SK-N-SH (cell line): ENCODE measurements at regions not wholly inside any gene's neighbourhood (a gene's known extent, or its start where the extent isn't known, plus 50 kb on each side); places are given as distances from the start of the nearest gene placed in this dataset.

Experiments
- EZH2phosphoT487 ChIP-seq: fragments of 200-600 bp; sonication (generic); IDR thresholded peaks from 2 replicates; pipeline ENCODE4 v1.6.1; 2017; ENCODE audit warnings: low read depth, mixed run types, mild to moderate bottlenecking, antibody characterized with exemption, moderate library complexity, borderline replicate concordance
- TF ChIP-seq, protein P1 (sequence below): fragments of 200-600 bp; sonication (generic); IDR thresholded peaks from 2 replicates; pipeline ENCODE4 v1.6.1; 2017; ENCODE audit warnings: antibody characterized with exemption, mild to moderate bottlenecking, moderate library complexity
- TF ChIP-seq, protein P2 (sequence below): IDR thresholded peaks from 2 replicates; pipeline ENCODE4 v1.4.0; 2012; ENCODE audit warnings: low read depth, borderline replicate concordance

DNA sequence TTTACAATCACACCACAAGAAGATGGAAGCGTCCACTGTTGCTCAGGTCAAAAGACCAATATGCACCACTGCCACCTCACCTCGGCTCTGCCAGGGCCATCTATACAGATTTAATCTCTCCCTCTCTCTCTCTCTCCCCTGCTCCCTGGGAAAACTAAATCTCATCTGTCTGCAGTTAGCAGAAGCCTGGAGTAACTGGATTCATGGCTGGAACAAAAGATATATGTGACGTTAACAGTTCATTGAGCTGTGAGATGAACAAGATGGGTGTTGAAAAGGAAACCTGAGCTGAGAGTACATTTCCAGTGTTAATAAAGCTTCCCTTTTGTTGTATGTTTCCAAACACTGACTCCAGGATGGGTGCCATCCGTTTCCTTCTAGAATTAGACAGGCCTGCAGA, 369.7 kb downstream of the CDK5RAP2 start:
- TF ChIP-seq, protein P1, sequence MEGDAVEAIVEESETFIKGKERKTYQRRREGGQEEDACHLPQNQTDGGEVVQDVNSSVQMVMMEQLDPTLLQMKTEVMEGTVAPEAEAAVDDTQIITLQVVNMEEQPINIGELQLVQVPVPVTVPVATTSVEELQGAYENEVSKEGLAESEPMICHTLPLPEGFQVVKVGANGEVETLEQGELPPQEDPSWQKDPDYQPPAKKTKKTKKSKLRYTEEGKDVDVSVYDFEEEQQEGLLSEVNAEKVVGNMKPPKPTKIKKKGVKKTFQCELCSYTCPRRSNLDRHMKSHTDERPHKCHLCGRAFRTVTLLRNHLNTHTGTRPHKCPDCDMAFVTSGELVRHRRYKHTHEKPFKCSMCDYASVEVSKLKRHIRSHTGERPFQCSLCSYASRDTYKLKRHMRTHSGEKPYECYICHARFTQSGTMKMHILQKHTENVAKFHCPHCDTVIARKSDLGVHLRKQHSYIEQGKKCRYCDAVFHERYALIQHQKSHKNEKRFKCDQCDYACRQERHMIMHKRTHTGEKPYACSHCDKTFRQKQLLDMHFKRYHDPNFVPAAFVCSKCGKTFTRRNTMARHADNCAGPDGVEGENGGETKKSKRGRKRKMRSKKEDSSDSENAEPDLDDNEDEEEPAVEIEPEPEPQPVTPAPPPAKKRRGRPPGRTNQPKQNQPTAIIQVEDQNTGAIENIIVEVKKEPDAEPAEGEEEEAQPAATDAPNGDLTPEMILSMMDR: no peak
- TF ChIP-seq, protein P2, sequence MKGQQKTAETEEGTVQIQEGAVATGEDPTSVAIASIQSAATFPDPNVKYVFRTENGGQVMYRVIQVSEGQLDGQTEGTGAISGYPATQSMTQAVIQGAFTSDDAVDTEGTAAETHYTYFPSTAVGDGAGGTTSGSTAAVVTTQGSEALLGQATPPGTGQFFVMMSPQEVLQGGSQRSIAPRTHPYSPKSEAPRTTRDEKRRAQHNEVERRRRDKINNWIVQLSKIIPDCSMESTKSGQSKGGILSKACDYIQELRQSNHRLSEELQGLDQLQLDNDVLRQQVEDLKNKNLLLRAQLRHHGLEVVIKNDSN: no peak
- TF ChIP-seq EZH2phosphoT487: no peak
